Activated T-cell treated with anti-CD3 and anti-CD28 coated beads, Interleukin-2, amount 50 U/mL, for 24 hours (primary cell): ENCODE measurements at regions not wholly inside any gene's neighbourhood (a gene's known extent, or its start where the extent isn't known, plus 50 kb on each side); places are given as distances from the start of the nearest gene placed in this dataset.

Source experiments
- DNase-seq: peaks from one replicate; pipeline ENCODE4 v3.0.0-alpha.2; 2020
- H3K27ac Mint-ChIP-seq: 2 replicates; pipeline ENCODE4 v1.8.0; 2020; ENCODE audit warnings: mild to moderate bottlenecking, mixed read lengths
- H3K27me3 Mint-ChIP-seq: 2 replicates; pipeline ENCODE4 v1.8.0; 2020; ENCODE audit warnings: mixed read lengths
- H3K36me3 Mint-ChIP-seq: 2 replicates; pipeline ENCODE4 v1.8.0; 2020; ENCODE audit warnings: low read depth, mixed read lengths
- H3K4me1 Mint-ChIP-seq: 2 replicates; pipeline ENCODE4 v1.8.0; 2020; ENCODE audit warnings: low read depth, mixed read lengths
- H3K4me3 Mint-ChIP-seq: 2 replicates; pipeline ENCODE4 v1.8.0; 2020; ENCODE audit warnings: mild to moderate bottlenecking, moderate library complexity, mixed read lengths
- H3K9me3 Mint-ChIP-seq: 2 replicates; pipeline ENCODE4 v1.8.0; 2020; ENCODE audit warnings: mixed read lengths

GRCh38 chr11:113602483-113602882 lies 103.6 kb downstream of the TMPRSS5 start:
- H3K36me3 Mint-ChIP-seq: no peaks in the 10 kb centered on the region
- H3K27ac Mint-ChIP-seq: no peak overlapping the region
- H3K4me1 Mint-ChIP-seq: no peaks in the 10 kb centered on the region
- no peak overlapping the region for H3K4me3 Mint-ChIP-seq
- DNase-seq: no peak
- peaks cover 36% of the 10 kb centered on the region for H3K27me3 Mint-ChIP-seq
- H3K9me3 Mint-ChIP-seq: peaks cover 7% of the 10 kb centered on the region

GRCh38 chr11:113596658-113597057 lies 109.5 kb downstream of the TMPRSS5 start:
- H3K27ac Mint-ChIP-seq: no peak overlapping the region
- DNase-seq: no peak
- no peaks in the 10 kb centered on the region for H3K36me3 Mint-ChIP-seq
- H3K9me3 Mint-ChIP-seq: peaks cover 7% of the 10 kb centered on the region
- H3K4me3 Mint-ChIP-seq: no peak overlapping the region
- H3K4me1 Mint-ChIP-seq: peaks cover 10% of the 10 kb centered on the region
- H3K27me3 Mint-ChIP-seq: peaks cover 54% of the 10 kb centered on the region

GRCh38 chr11:113595810-113596594 lies 110.1 kb downstream of the TMPRSS5 start:
- no peak for DNase-seq
- H3K27me3 Mint-ChIP-seq: peaks cover 57% of the 10 kb centered on the region
- no peak overlapping the region for H3K4me3 Mint-ChIP-seq
- H3K9me3 Mint-ChIP-seq: peaks cover 7% of the 10 kb centered on the region
- H3K27ac Mint-ChIP-seq: no peak overlapping the region
- H3K4me1 Mint-ChIP-seq: peaks cover 10% of the 10 kb centered on the region
- H3K36me3 Mint-ChIP-seq: no peaks in the 10 kb centered on the region

GRCh38 chr11:113593698-113594308 lies 112.3 kb downstream of the TMPRSS5 start:
- Mint-ChIP-seq H3K27me3 (peaks cover 67% of the 10 kb centered on the region), H3K27ac (peak overlapping the region; percentile 7), H3K9me3 (peaks cover 7% of the 10 kb centered on the region), H3K4me3 (no peak overlapping the region), H3K4me1 (peaks cover 14% of the 10 kb centered on the region), H3K36me3 (no peaks in the 10 kb centered on the region)
- no peak for DNase-seq

- DNase-seq: no peak
- peaks cover 49% of the 10 kb centered on the region for H3K27me3 Mint-ChIP-seq
- H3K27ac Mint-ChIP-seq: no peak overlapping the region
- H3K4me1 Mint-ChIP-seq: peaks cover 30% of the 10 kb centered on the region
- H3K4me3 Mint-ChIP-seq: no peak overlapping the region
- H3K36me3 Mint-ChIP-seq: no peaks in the 10 kb centered on the region
- peaks cover 2% of the 10 kb centered on the region for H3K9me3 Mint-ChIP-seq
Measured at GRCh38 chr11:113591117-113591516, 115.0 kb downstream of the TMPRSS5 start.

- Mint-ChIP-seq H3K36me3 (no peaks in the 10 kb centered on the region), H3K27me3 (peaks cover 33% of the 10 kb centered on the region), H3K27ac (peak overlapping the region; percentile 83), H3K4me3 (no peak overlapping the region), H3K4me1 (peaks cover 19% of the 10 kb centered on the region), H3K9me3 (no peaks in the 10 kb centered on the region)
- no peak for DNase-seq
Measured at GRCh38 chr11:113587308-113587739, 112.1 kb upstream of the DRD2 start.

- Mint-ChIP-seq H3K27me3 (peaks cover 9% of the 10 kb centered on the region), H3K9me3 (no peaks in the 10 kb centered on the region), H3K27ac (no peak overlapping the region), H3K4me1 (peaks cover 19% of the 10 kb centered on the region), H3K4me3 (no peak overlapping the region), H3K36me3 (no peaks in the 10 kb centered on the region)
- DNase-seq: no peak
Measured at GRCh38 chr11:113584371-113584770, 109.2 kb upstream of the DRD2 start.

GRCh38 chr11:113581713-113582112 lies 106.5 kb upstream of the DRD2 start:
- Mint-ChIP-seq H3K27me3 (peaks cover 16% of the 10 kb centered on the region), H3K4me3 (no peak overlapping the region), H3K27ac (no peak overlapping the region), H3K9me3 (no peaks in the 10 kb centered on the region), H3K4me1 (peaks cover 5% of the 10 kb centered on the region), H3K36me3 (no peaks in the 10 kb centered on the region)
- DNase-seq: no peak

GRCh38 chr11:113579292-113579940 lies 104.2 kb upstream of the DRD2 start:
- H3K9me3 Mint-ChIP-seq: no peaks in the 10 kb centered on the region
- peaks cover 18% of the 10 kb centered on the region for H3K27me3 Mint-ChIP-seq
- H3K4me1 Mint-ChIP-seq: peaks cover 5% of the 10 kb centered on the region
- H3K36me3 Mint-ChIP-seq: no peaks in the 10 kb centered on the region
- no peak overlapping the region for H3K27ac Mint-ChIP-seq
- no peak for DNase-seq
- no peak overlapping the region for H3K4me3 Mint-ChIP-seq

- Mint-ChIP-seq H3K36me3 (no peaks in the 10 kb centered on the region), H3K4me1 (peaks cover 5% of the 10 kb centered on the region), H3K27ac (no peak overlapping the region), H3K4me3 (no peak overlapping the region), H3K27me3 (peaks cover 19% of the 10 kb centered on the region), H3K9me3 (no peaks in the 10 kb centered on the region)
- DNase-seq: no peak
Measured at GRCh38 chr11:113578715-113579250, 103.6 kb upstream of the DRD2 start.

GRCh38 chr11:113578033-113578380 lies 102.8 kb upstream of the DRD2 start:
- Mint-ChIP-seq H3K36me3 (no peaks in the 10 kb centered on the region), H3K9me3 (no peaks in the 10 kb centered on the region), H3K27me3 (peaks cover 17% of the 10 kb centered on the region), H3K4me1 (peaks cover 5% of the 10 kb centered on the region), H3K4me3 (no peak overlapping the region), H3K27ac (no peak overlapping the region)
- no peak for DNase-seq

GRCh38 chr11:113577356-113578032 lies 102.3 kb upstream of the DRD2 start:
- Mint-ChIP-seq H3K27me3 (peaks cover 17% of the 10 kb centered on the region), H3K4me3 (no peak overlapping the region), H3K9me3 (no peaks in the 10 kb centered on the region), H3K27ac (no peak overlapping the region), H3K36me3 (no peaks in the 10 kb centered on the region), H3K4me1 (peaks cover 5% of the 10 kb centered on the region)
- DNase-seq: no peak

- Mint-ChIP-seq H3K4me3 (no peak overlapping the region), H3K36me3 (no peaks in the 10 kb centered on the region), H3K4me1 (peaks cover 5% of the 10 kb centered on the region), H3K27me3 (peaks cover 17% of the 10 kb centered on the region), H3K27ac (no peak overlapping the region), H3K9me3 (no peaks in the 10 kb centered on the region)
- no peak for DNase-seq
Measured at GRCh38 chr11:113574586-113574985, 99.4 kb upstream of the DRD2 start.

- Mint-ChIP-seq H3K36me3 (no peaks in the 10 kb centered on the region), H3K4me1 (peaks cover 5% of the 10 kb centered on the region), H3K27ac (no peak overlapping the region), H3K4me3 (no peak overlapping the region), H3K27me3 (peaks cover 19% of the 10 kb centered on the region), H3K9me3 (no peaks in the 10 kb centered on the region)
- no peak for DNase-seq
Measured at GRCh38 chr11:113574171-113574570, 99.0 kb upstream of the DRD2 start.
